ENCODE measurements at regions not wholly inside any gene's neighbourhood (a gene's known extent, or its start where the extent isn't known, plus 50 kb on each side); places are given as distances from the start of the nearest gene placed in this dataset.
"Not testable (repeated sequence)": the region's sequence is repeated elsewhere in the genome, so short reads cannot be mapped to it uniquely, and the experiment has no call there.

GRCh38 chr11:104677069-104677468, 221.2 kb downstream of the CASP12 start:
- FAIRE-seq; H2BK5ac ChIP-seq (ENCODE audit: low read depth, low read length); H4K20me1 ChIP-seq (replicated peaks in 1 of 2; ENCODE audit: control insufficient read depth in 1 of 2, insufficient read depth in 2 of 2, low read length in 2 of 2); H2BK15ac ChIP-seq (ENCODE audit: low read length); H2BK120ac ChIP-seq (replicated peaks; ENCODE audit: low read depth, low read length); H4K91ac ChIP-seq (replicated peaks; ENCODE audit: insufficient read length, low read length); H3K79me2 ChIP-seq (ENCODE audit: control insufficient read depth in 1 of 2, insufficient read depth in 2 of 2, low read length in 2 of 2); H2AFZ ChIP-seq (ENCODE audit: low read length); H3K27ac ChIP-seq (ENCODE audit: low read depth, low read length); H3K4me2 ChIP-seq (ENCODE audit: insufficient read depth in 1 of 2, low read depth in 2 of 2, low read length in 2 of 2); H4K5ac ChIP-seq (ENCODE audit: insufficient read length, low read depth, low read length); H3K23me2 ChIP-seq (ENCODE audit: low read depth, low read length); H3K14ac ChIP-seq (ENCODE audit: insufficient read length); H3K56ac ChIP-seq (replicated peaks; ENCODE audit: insufficient read length, low read depth, low read length); H3K4me1 ChIP-seq (replicated peaks in 1 of 4; ENCODE audit: control insufficient read depth in 3 of 4, insufficient read depth in 4 of 4, low read length in 3 of 4); CTCF ChIA-PET (ENCODE audit: partially characterized antibody); H3K9me3 ChIP-seq (ENCODE audit: insufficient read depth in 2 of 2, low read depth in 1 of 2, low read length in 1 of 2); POLR2A ChIA-PET (ENCODE audit: partially characterized antibody); H3K9ac ChIP-seq (replicated peaks in 1 of 4; ENCODE audit: extremely low read depth in 1 of 4, low read depth in 3 of 4, low read length in 3 of 4); H3K79me1 ChIP-seq (ENCODE audit: low read depth, low read length); H3K4ac ChIP-seq (replicated peaks; ENCODE audit: insufficient read length, low read depth, low read length); H2BK12ac ChIP-seq (ENCODE audit: low read depth, low read length); DNase-seq (ENCODE audit: low read depth in 1 of 2, low spot score in 2 of 2); H4K8ac ChIP-seq (ENCODE audit: extremely low read depth, insufficient read depth, low read length); H3K23ac ChIP-seq (ENCODE audit: insufficient read length); H3K18ac ChIP-seq (ENCODE audit: extremely low read depth, low read length); H2BK20ac ChIP-seq (ENCODE audit: low read length); H3K36me3 ChIP-seq (ENCODE audit: control insufficient read depth in 2 of 4, insufficient read depth in 4 of 4, low read length in 3 of 4); H3K4me3 ChIP-seq (ENCODE audit: extremely low read depth in 1 of 4, insufficient read depth in 2 of 4, low read depth in 3 of 4, low read length in 4 of 4); H3K27me3 ChIP-seq (replicated peaks in 1 of 4; ENCODE audit: control insufficient read depth in 3 of 4, extremely low read depth in 1 of 4, insufficient read depth in 3 of 4, low read length in 3 of 4); H2AK5ac ChIP-seq (ENCODE audit: low read depth, low read length): not testable (repeated sequence)
- 83% methylated on average over 1 of the region's 3 CpGs; no CpG with 5 or more reads in 1 of the 2 experiments for WGBS, 2 experiments (ENCODE audit: extremely low coverage in 1 of 2, insufficient coverage in 1 of 2, insufficient read length in 1 of 2, insufficient replicate concordance in 2 of 2, low coverage in 1 of 2, low lambda C conversion rate in 2 of 2, missing lambda C conversion rate in 1 of 2)

Data from H1 (cell line).